ENCODE measurements at regions not wholly inside any gene's neighbourhood (a gene's known extent, or its start where the extent isn't known, plus 50 kb on each side); places are given as distances from the start of the nearest gene placed in this dataset.

- no peaks in the 10 kb centered on the region for H3K36me3 ChIP-seq (ENCODE audit: insufficient read depth, low read length)
- no peak overlapping the region for H3K9ac ChIP-seq (ENCODE audit: insufficient read length)
- TF ChIP-seq EZH2 (IDR thresholded peaks at IDR 0.05) (no peak), FOXP2 (optimal IDR thresholded peaks at IDR 0.05; ENCODE audit: control extremely low read depth, extremely low read length, insufficient read depth) (no peak), POLR2AphosphoS5 (IDR thresholded peaks at IDR 0.05; ENCODE audit: borderline replicate concordance, low read depth, low read length) (no peak)
- no peak for DNase-seq (ENCODE audit: low read depth, low spot score)
- H3K27ac ChIP-seq = no peak overlapping the region
- no peak overlapping the region for H3K4me3 ChIP-seq
- H3K9me3 ChIP-seq (ENCODE audit: low read depth, low read length) = no peaks in the 10 kb centered on the region
Observed at GRCh38 chr6:106880952-106881351, 93.6 kb downstream of the CD24 start.

- no peak for DNase-seq (ENCODE audit: low read depth, low spot score)
- TF ChIP-seq EZH2 (IDR thresholded peaks at IDR 0.05) (no peak), FOXP2 (optimal IDR thresholded peaks at IDR 0.05; ENCODE audit: control extremely low read depth, extremely low read length, insufficient read depth) (no peak), POLR2AphosphoS5 (IDR thresholded peaks at IDR 0.05; ENCODE audit: borderline replicate concordance, low read depth, low read length) (no peak)
- H3K27ac ChIP-seq = no peak overlapping the region
- no peak overlapping the region for H3K4me3 ChIP-seq
- no peaks in the 10 kb centered on the region for H3K9me3 ChIP-seq (ENCODE audit: low read depth, low read length)
- H3K36me3 ChIP-seq (ENCODE audit: insufficient read depth, low read length) = no peaks in the 10 kb centered on the region
- H3K9ac ChIP-seq (ENCODE audit: insufficient read length) = no peak overlapping the region
Observed at GRCh38 chr6:106875782-106876321, 98.7 kb downstream of the CD24 start.

GRCh38 chr6:106874481-106874880, 100.0 kb downstream of the CD24 start:
- Histone ChIP-seq H3K27ac (no peak overlapping the region), H3K9ac (ENCODE audit: insufficient read length) (no peak overlapping the region), H3K4me3 (no peak overlapping the region), H3K36me3 (ENCODE audit: insufficient read depth, low read length) (no peaks in the 10 kb centered on the region), H3K9me3 (ENCODE audit: low read depth, low read length) (no peaks in the 10 kb centered on the region)
- TF ChIP-seq FOXP2 (optimal IDR thresholded peaks at IDR 0.05; ENCODE audit: control extremely low read depth, extremely low read length, insufficient read depth) (no peak), POLR2AphosphoS5 (IDR thresholded peaks at IDR 0.05; ENCODE audit: borderline replicate concordance, low read depth, low read length) (no peak), EZH2 (IDR thresholded peaks at IDR 0.05) (no peak)
- no peak for DNase-seq (ENCODE audit: low read depth, low spot score)

- DNase-seq (ENCODE audit: low read depth, low spot score) = no peak
- Histone ChIP-seq H3K4me3 (no peak overlapping the region), H3K9ac (ENCODE audit: insufficient read length) (no peak overlapping the region), H3K9me3 (ENCODE audit: low read depth, low read length) (no peaks in the 10 kb centered on the region), H3K27ac (no peak overlapping the region), H3K36me3 (ENCODE audit: insufficient read depth, low read length) (no peaks in the 10 kb centered on the region)
- TF ChIP-seq FOXP2 (optimal IDR thresholded peaks at IDR 0.05; ENCODE audit: control extremely low read depth, extremely low read length, insufficient read depth) (no peak), POLR2AphosphoS5 (IDR thresholded peaks at IDR 0.05; ENCODE audit: borderline replicate concordance, low read depth, low read length) (no peak), EZH2 (IDR thresholded peaks at IDR 0.05) (no peak)
Observed at GRCh38 chr6:106872049-106872448, 102.5 kb downstream of the CD24 start.

- no peak overlapping the region for H3K9ac ChIP-seq (ENCODE audit: insufficient read length)
- DNase-seq (ENCODE audit: low read depth, low spot score) = no peak
- H3K4me3 ChIP-seq = no peak overlapping the region
- H3K27ac ChIP-seq = no peak overlapping the region
- TF ChIP-seq FOXP2 (optimal IDR thresholded peaks at IDR 0.05; ENCODE audit: control extremely low read depth, extremely low read length, insufficient read depth) (no peak), POLR2AphosphoS5 (IDR thresholded peaks at IDR 0.05; ENCODE audit: borderline replicate concordance, low read depth, low read length) (no peak), EZH2 (IDR thresholded peaks at IDR 0.05) (no peak)
- H3K9me3 ChIP-seq (ENCODE audit: low read depth, low read length) = no peaks in the 10 kb centered on the region
- no peaks in the 10 kb centered on the region for H3K36me3 ChIP-seq (ENCODE audit: insufficient read depth, low read length)
Observed at GRCh38 chr6:106870824-106871717, 103.5 kb downstream of the CD24 start.

- TF ChIP-seq EZH2 (IDR thresholded peaks at IDR 0.05) (no peak), POLR2AphosphoS5 (IDR thresholded peaks at IDR 0.05; ENCODE audit: borderline replicate concordance, low read depth, low read length) (no peak), FOXP2 (optimal IDR thresholded peaks at IDR 0.05; ENCODE audit: control extremely low read depth, extremely low read length, insufficient read depth) (no peak)
- H3K9me3 ChIP-seq (ENCODE audit: low read depth, low read length) = no peaks in the 10 kb centered on the region
Observed at GRCh38 chr6:106870069-106870468, 104.5 kb downstream of the CD24 start.

GRCh38 chr6:106869203-106869602, 105.3 kb downstream of the CD24 start:
- no peak for DNase-seq (ENCODE audit: low read depth, low spot score)
- no peaks in the 10 kb centered on the region for H3K36me3 ChIP-seq (ENCODE audit: insufficient read depth, low read length)
- H3K27ac ChIP-seq = no peak overlapping the region
- TF ChIP-seq EZH2 (IDR thresholded peaks at IDR 0.05) (no peak), FOXP2 (optimal IDR thresholded peaks at IDR 0.05; ENCODE audit: control extremely low read depth, extremely low read length, insufficient read depth) (no peak), POLR2AphosphoS5 (IDR thresholded peaks at IDR 0.05; ENCODE audit: borderline replicate concordance, low read depth, low read length) (no peak)
- H3K4me3 ChIP-seq = no peak overlapping the region
- no peak overlapping the region for H3K9ac ChIP-seq (ENCODE audit: insufficient read length)
- H3K9me3 ChIP-seq (ENCODE audit: low read depth, low read length) = no peaks in the 10 kb centered on the region

More at GRCh38 chr6:106870069-106870468, 104.5 kb downstream of the CD24 start:
- Histone ChIP-seq H3K9ac (ENCODE audit: insufficient read length) (no peak overlapping the region), H3K36me3 (ENCODE audit: insufficient read depth, low read length) (no peaks in the 10 kb centered on the region), H3K27ac (no peak overlapping the region), H3K4me3 (no peak overlapping the region)
- DNase-seq (ENCODE audit: low read depth, low spot score) = no peak

GRCh38 chr6:106866875-106867658, 107.5 kb downstream of the CD24 start:
- no peak overlapping the region for H3K9ac ChIP-seq (ENCODE audit: insufficient read length)
- H3K27ac ChIP-seq = no peak overlapping the region
- TF ChIP-seq FOXP2 (optimal IDR thresholded peaks at IDR 0.05; ENCODE audit: control extremely low read depth, extremely low read length, insufficient read depth) (no peak), POLR2AphosphoS5 (IDR thresholded peaks at IDR 0.05; ENCODE audit: borderline replicate concordance, low read depth, low read length) (no peak)
- H3K4me3 ChIP-seq = no peak overlapping the region
- H3K9me3 ChIP-seq (ENCODE audit: low read depth, low read length) = no peaks in the 10 kb centered on the region
- no peak for DNase-seq (ENCODE audit: low read depth, low spot score)
- H3K36me3 ChIP-seq (ENCODE audit: insufficient read depth, low read length) = no peaks in the 10 kb centered on the region
